PC-9 (cell line): ENCODE measurements at regions not wholly inside any gene's neighbourhood (a gene's known extent, or its start where the extent isn't known, plus 50 kb on each side); places are given as distances from the start of the nearest gene placed in this dataset.
"Not testable (repeated sequence)": the region's sequence is repeated elsewhere in the genome, so short reads cannot be mapped to it uniquely, and the experiment has no call there.

Experiments
- EZH2 ChIP-seq: fragments of 200-600 bp; sonication (generic); IDR thresholded peaks from 2 replicates; pipeline ENCODE4 v1.8.0; 2017; ENCODE audit warnings: antibody characterized with exemption, low read depth
- TF ChIP-seq, protein P1 (sequence below): fragments of 200-600 bp; sonication (generic); conservative IDR thresholded peaks from 2 replicates; pipeline ENCODE4 v1.6.1; 2017; ENCODE audit warnings: mixed run types, antibody characterized with exemption, mild to moderate bottlenecking, moderate library complexity

DNA sequence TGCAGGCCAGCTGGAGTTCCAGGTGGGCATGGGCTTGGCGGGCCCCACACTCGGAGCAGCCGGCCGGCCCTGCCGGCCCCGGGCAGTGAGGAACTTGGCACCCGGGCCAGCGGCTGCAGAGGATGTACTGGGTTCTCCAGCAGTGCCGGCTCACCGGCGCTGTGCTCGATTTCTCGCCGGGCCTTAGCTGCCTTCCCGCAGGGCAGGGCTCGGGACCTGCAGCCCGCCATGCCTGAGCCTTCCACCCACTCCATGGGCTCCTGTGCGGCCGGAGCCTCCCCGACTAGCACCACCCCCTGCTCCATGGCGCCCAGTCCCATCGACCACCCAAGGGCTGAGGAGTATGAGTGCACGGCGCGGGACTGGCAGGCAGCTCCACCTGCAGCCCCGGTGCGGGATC is 89.2 kb upstream of the PIK3C3 start:
- TF ChIP-seq, protein P1, sequence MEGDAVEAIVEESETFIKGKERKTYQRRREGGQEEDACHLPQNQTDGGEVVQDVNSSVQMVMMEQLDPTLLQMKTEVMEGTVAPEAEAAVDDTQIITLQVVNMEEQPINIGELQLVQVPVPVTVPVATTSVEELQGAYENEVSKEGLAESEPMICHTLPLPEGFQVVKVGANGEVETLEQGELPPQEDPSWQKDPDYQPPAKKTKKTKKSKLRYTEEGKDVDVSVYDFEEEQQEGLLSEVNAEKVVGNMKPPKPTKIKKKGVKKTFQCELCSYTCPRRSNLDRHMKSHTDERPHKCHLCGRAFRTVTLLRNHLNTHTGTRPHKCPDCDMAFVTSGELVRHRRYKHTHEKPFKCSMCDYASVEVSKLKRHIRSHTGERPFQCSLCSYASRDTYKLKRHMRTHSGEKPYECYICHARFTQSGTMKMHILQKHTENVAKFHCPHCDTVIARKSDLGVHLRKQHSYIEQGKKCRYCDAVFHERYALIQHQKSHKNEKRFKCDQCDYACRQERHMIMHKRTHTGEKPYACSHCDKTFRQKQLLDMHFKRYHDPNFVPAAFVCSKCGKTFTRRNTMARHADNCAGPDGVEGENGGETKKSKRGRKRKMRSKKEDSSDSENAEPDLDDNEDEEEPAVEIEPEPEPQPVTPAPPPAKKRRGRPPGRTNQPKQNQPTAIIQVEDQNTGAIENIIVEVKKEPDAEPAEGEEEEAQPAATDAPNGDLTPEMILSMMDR, result not testable (repeated sequence)
- TF ChIP-seq EZH2, result not testable (repeated sequence)
